ENCODE measurements at regions not wholly inside any gene's neighbourhood (a gene's known extent, or its start where the extent isn't known, plus 50 kb on each side); places are given as distances from the start of the nearest gene placed in this dataset.

- Histone ChIP-seq H3K4me3 (ENCODE audit: low read length) (no peak overlapping the region), H3K27me3 (ENCODE audit: insufficient read depth, low read length) (no peaks in the 10 kb centered on the region), H3K9me3 (ENCODE audit: low read depth, low read length) (no peaks in the 10 kb centered on the region), H3K4me1 (ENCODE audit: insufficient read depth, low read length) (no peaks in the 10 kb centered on the region)
Observed at GRCh38 chr9:87160148-87161102, 213.1 kb upstream of the GAS1 start.

GRCh38 chr9:87167161-87167560 is 219.9 kb upstream of the GAS1 start:
- H3K9me3 ChIP-seq (ENCODE audit: low read depth, low read length) = no peaks in the 10 kb centered on the region
- H3K4me1 ChIP-seq (ENCODE audit: insufficient read depth, low read length) = no peaks in the 10 kb centered on the region
- H3K4me3 ChIP-seq (ENCODE audit: low read length) = no peak overlapping the region
- H3K27me3 ChIP-seq (ENCODE audit: insufficient read depth, low read length) = peaks cover 7% of the 10 kb centered on the region

- Histone ChIP-seq H3K4me1 (ENCODE audit: insufficient read depth, low read length) (no peaks in the 10 kb centered on the region), H3K27me3 (ENCODE audit: insufficient read depth, low read length) (peaks cover 7% of the 10 kb centered on the region), H3K4me3 (ENCODE audit: low read length) (no peak overlapping the region), H3K9me3 (ENCODE audit: low read depth, low read length) (no peaks in the 10 kb centered on the region)
Observed at GRCh38 chr9:87167582-87167981, 220.3 kb upstream of the GAS1 start.

- Histone ChIP-seq H3K4me1 (ENCODE audit: insufficient read depth, low read length) (no peaks in the 10 kb centered on the region), H3K4me3 (ENCODE audit: low read length) (no peak overlapping the region), H3K9me3 (ENCODE audit: low read depth, low read length) (no peaks in the 10 kb centered on the region), H3K27me3 (ENCODE audit: insufficient read depth, low read length) (no peaks in the 10 kb centered on the region)
Observed at GRCh38 chr9:87178302-87178701, 231.0 kb upstream of the GAS1 start.

- no peaks in the 10 kb centered on the region for H3K27me3 ChIP-seq (ENCODE audit: insufficient read depth, low read length)
Observed at GRCh38 chr9:87179553-87180340, 232.4 kb upstream of the GAS1 start.

GRCh38 chr9:87180361-87180760 is 233.1 kb upstream of the GAS1 start:
- H3K9me3 ChIP-seq (ENCODE audit: low read depth, low read length) = no peaks in the 10 kb centered on the region
- no peaks in the 10 kb centered on the region for H3K4me1 ChIP-seq (ENCODE audit: insufficient read depth, low read length)
- H3K27me3 ChIP-seq (ENCODE audit: insufficient read depth, low read length) = no peaks in the 10 kb centered on the region
- H3K4me3 ChIP-seq (ENCODE audit: low read length) = no peak overlapping the region

More at GRCh38 chr9:87179553-87180340, 232.4 kb upstream of the GAS1 start:
- Histone ChIP-seq H3K4me1 (ENCODE audit: insufficient read depth, low read length) (no peaks in the 10 kb centered on the region), H3K9me3 (ENCODE audit: low read depth, low read length) (no peaks in the 10 kb centered on the region), H3K4me3 (ENCODE audit: low read length) (no peak overlapping the region)

- Histone ChIP-seq H3K27me3 (ENCODE audit: insufficient read depth, low read length) (no peaks in the 10 kb centered on the region), H3K9me3 (ENCODE audit: low read depth, low read length) (no peaks in the 10 kb centered on the region), H3K4me3 (ENCODE audit: low read length) (no peak overlapping the region), H3K4me1 (ENCODE audit: insufficient read depth, low read length) (no peaks in the 10 kb centered on the region)
Observed at GRCh38 chr9:87180841-87181240, 233.5 kb upstream of the GAS1 start.

GRCh38 chr9:87181670-87182069 is 234.4 kb upstream of the GAS1 start:
- Histone ChIP-seq H3K4me3 (ENCODE audit: low read length) (no peak overlapping the region), H3K4me1 (ENCODE audit: insufficient read depth, low read length) (no peaks in the 10 kb centered on the region), H3K27me3 (ENCODE audit: insufficient read depth, low read length) (no peaks in the 10 kb centered on the region), H3K9me3 (ENCODE audit: low read depth, low read length) (no peaks in the 10 kb centered on the region)

- no peak overlapping the region for H3K4me3 ChIP-seq (ENCODE audit: low read length)
- no peaks in the 10 kb centered on the region for H3K9me3 ChIP-seq (ENCODE audit: low read depth, low read length)
- no peaks in the 10 kb centered on the region for H3K27me3 ChIP-seq (ENCODE audit: insufficient read depth, low read length)
- no peaks in the 10 kb centered on the region for H3K4me1 ChIP-seq (ENCODE audit: insufficient read depth, low read length)
Observed at GRCh38 chr9:87184956-87185642, 237.8 kb upstream of the GAS1 start.

GRCh38 chr9:87187656-87188055 is 240.3 kb upstream of the GAS1 start:
- H3K27me3 ChIP-seq (ENCODE audit: insufficient read depth, low read length) = no peaks in the 10 kb centered on the region
- H3K4me3 ChIP-seq (ENCODE audit: low read length) = no peak overlapping the region
- no peaks in the 10 kb centered on the region for H3K9me3 ChIP-seq (ENCODE audit: low read depth, low read length)
- no peaks in the 10 kb centered on the region for H3K4me1 ChIP-seq (ENCODE audit: insufficient read depth, low read length)

- Histone ChIP-seq H3K9me3 (ENCODE audit: low read depth, low read length) (no peaks in the 10 kb centered on the region), H3K4me3 (ENCODE audit: low read length) (no peak overlapping the region)
Observed at GRCh38 chr9:87189006-87189405, 241.7 kb upstream of the GAS1 start.

GRCh38 chr9:87193151-87193550 is 245.8 kb upstream of the GAS1 start:
- no peaks in the 10 kb centered on the region for H3K9me3 ChIP-seq (ENCODE audit: low read depth, low read length)
- H3K27me3 ChIP-seq (ENCODE audit: insufficient read depth, low read length) = peaks cover 3% of the 10 kb centered on the region
- no peaks in the 10 kb centered on the region for H3K4me1 ChIP-seq (ENCODE audit: insufficient read depth, low read length)
- no peak overlapping the region for H3K4me3 ChIP-seq (ENCODE audit: low read length)

More at GRCh38 chr9:87189006-87189405, 241.7 kb upstream of the GAS1 start:
- Histone ChIP-seq H3K27me3 (ENCODE audit: insufficient read depth, low read length) (no peaks in the 10 kb centered on the region), H3K4me1 (ENCODE audit: insufficient read depth, low read length) (no peaks in the 10 kb centered on the region)

GRCh38 chr9:87193925-87194868 is 246.9 kb upstream of the GAS1 start:
- H3K4me1 ChIP-seq (ENCODE audit: insufficient read depth, low read length) = no peaks in the 10 kb centered on the region
- H3K9me3 ChIP-seq (ENCODE audit: low read depth, low read length) = no peaks in the 10 kb centered on the region
- no peak overlapping the region for H3K4me3 ChIP-seq (ENCODE audit: low read length)
- peaks cover 3% of the 10 kb centered on the region for H3K27me3 ChIP-seq (ENCODE audit: insufficient read depth, low read length)

- Histone ChIP-seq H3K4me3 (ENCODE audit: low read length) (no peak overlapping the region), H3K4me1 (ENCODE audit: insufficient read depth, low read length) (no peaks in the 10 kb centered on the region), H3K9me3 (ENCODE audit: low read depth, low read length) (no peaks in the 10 kb centered on the region), H3K27me3 (ENCODE audit: insufficient read depth, low read length) (peaks cover 3% of the 10 kb centered on the region)
Observed at GRCh38 chr9:87195306-87195705, 248.0 kb upstream of the GAS1 start.
